HCT116 (cell line): ENCODE measurements at regions not wholly inside any gene's neighbourhood (a gene's known extent, or its start where the extent isn't known, plus 50 kb on each side); places are given as distances from the start of the nearest gene placed in this dataset.

Source experiments
- CEBPB ChIP-seq: IDR thresholded peaks from 2 replicates; pipeline ENCODE4 v1.6.1; 2012; ENCODE audit warnings: low read depth
- ELF1 ChIP-seq: IDR thresholded peaks from 2 replicates; pipeline ENCODE4 v1.6.1; 2012; ENCODE audit warnings: low read depth, borderline replicate concordance
- EZH2 ChIP-seq: fragments of 200-600 bp; sonication (generic); IDR thresholded peaks from 2 replicates; pipeline ENCODE4 v1.6.1; 2017; ENCODE audit warnings: antibody characterized with exemption, mixed run types
- POLR2A ChIP-seq: IDR thresholded peaks from 2 replicates; pipeline ENCODE4 v1.7.0; 2011; ENCODE audit warnings: borderline replicate concordance; ENCODE audit not compliant: insufficient read depth, insufficient read length; ENCODE audit errors: extremely low read depth
- POLR2AphosphoS5 ChIP-seq: IDR thresholded peaks from 2 replicates; pipeline ENCODE4 v1.6.1; 2011; ENCODE audit warnings: mild to moderate bottlenecking, low read depth, low read length, moderate library complexity
- SRF ChIP-seq: IDR thresholded peaks from 2 replicates; pipeline ENCODE4 v1.6.1; 2012; ENCODE audit warnings: low read depth
- TF ChIP-seq, protein P1 (sequence below): IDR thresholded peaks from 2 replicates; pipeline ENCODE4 v1.6.1; 2012; ENCODE audit warnings: low read depth
- TF ChIP-seq, protein P2 (sequence below): IDR thresholded peaks from 2 replicates; pipeline ENCODE4 v1.6.1; 2011; ENCODE audit warnings: mild to moderate bottlenecking, low read length, moderate library complexity; ENCODE audit not compliant: insufficient replicate concordance; ENCODE audit errors: extremely low read depth
- TF ChIP-seq, protein P3 (sequence below), 3 experiments: fragments of 200-600 bp in 1 of 3; sonication (generic) in 1 of 3; IDR thresholded peaks in 2 of 3; conservative IDR thresholded peaks in 1 of 3; 2 replicates each; pipeline ENCODE4 v1.5.1; 2012 to 2017; ENCODE audit warnings: low read depth in 2 of 3, low read length in 2 of 3, antibody characterized with exemption in 1 of 3, borderline replicate concordance in 1 of 3, control low read depth in 1 of 3, mild to moderate bottlenecking in 1 of 3, mixed read lengths in 1 of 3, mixed run types in 1 of 3, moderate library complexity in 1 of 3; ENCODE audit not compliant: insufficient read depth in 1 of 3
- TF ChIP-seq, protein P4 (sequence below): IDR thresholded peaks from 2 replicates; pipeline ENCODE4 v1.6.1; 2012
- TF ChIP-seq, protein P5 (sequence below): IDR thresholded peaks from 2 replicates; pipeline ENCODE4 v1.6.1; 2012

DNA sequence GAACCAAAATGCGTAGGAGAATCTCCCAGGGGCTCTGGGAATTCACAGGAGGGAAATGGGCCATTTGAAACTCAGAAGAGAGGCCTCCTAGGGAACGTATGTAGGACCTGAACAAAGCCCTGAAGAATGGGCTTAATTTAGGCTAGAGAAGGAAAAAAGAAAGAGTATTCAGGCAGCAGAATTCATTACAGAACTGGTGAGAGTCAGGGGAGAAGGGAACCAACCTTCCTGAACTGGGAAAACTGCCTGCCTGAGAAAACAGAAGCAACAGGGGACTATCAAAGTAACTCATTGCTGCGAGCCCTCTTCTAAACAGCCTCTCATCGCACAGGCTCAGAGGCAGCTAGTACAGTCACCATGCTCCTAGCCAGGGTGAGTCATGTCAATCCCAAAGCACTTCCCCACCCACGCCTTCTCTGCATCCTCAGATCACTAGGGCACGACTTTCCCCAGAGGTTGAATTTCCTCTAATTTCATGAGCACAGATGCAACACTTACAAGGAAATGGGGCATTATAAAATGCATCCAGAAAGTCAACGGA is 98.1 kb downstream of the ADSS2 start:
- TF ChIP-seq SRF (0 out of 2 replicates have a peak, but pooled peaks have one; percentile 48), EZH2 (no peak), ELF1 (no peak), POLR2A (no peak), POLR2AphosphoS5 (peak; percentile 49), CEBPB (peak; percentile 75)
- TF ChIP-seq, protein P1, sequence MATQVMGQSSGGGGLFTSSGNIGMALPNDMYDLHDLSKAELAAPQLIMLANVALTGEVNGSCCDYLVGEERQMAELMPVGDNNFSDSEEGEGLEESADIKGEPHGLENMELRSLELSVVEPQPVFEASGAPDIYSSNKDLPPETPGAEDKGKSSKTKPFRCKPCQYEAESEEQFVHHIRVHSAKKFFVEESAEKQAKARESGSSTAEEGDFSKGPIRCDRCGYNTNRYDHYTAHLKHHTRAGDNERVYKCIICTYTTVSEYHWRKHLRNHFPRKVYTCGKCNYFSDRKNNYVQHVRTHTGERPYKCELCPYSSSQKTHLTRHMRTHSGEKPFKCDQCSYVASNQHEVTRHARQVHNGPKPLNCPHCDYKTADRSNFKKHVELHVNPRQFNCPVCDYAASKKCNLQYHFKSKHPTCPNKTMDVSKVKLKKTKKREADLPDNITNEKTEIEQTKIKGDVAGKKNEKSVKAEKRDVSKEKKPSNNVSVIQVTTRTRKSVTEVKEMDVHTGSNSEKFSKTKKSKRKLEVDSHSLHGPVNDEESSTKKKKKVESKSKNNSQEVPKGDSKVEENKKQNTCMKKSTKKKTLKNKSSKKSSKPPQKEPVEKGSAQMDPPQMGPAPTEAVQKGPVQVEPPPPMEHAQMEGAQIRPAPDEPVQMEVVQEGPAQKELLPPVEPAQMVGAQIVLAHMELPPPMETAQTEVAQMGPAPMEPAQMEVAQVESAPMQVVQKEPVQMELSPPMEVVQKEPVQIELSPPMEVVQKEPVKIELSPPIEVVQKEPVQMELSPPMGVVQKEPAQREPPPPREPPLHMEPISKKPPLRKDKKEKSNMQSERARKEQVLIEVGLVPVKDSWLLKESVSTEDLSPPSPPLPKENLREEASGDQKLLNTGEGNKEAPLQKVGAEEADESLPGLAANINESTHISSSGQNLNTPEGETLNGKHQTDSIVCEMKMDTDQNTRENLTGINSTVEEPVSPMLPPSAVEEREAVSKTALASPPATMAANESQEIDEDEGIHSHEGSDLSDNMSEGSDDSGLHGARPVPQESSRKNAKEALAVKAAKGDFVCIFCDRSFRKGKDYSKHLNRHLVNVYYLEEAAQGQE, result no peak
- TF ChIP-seq, protein P2, sequence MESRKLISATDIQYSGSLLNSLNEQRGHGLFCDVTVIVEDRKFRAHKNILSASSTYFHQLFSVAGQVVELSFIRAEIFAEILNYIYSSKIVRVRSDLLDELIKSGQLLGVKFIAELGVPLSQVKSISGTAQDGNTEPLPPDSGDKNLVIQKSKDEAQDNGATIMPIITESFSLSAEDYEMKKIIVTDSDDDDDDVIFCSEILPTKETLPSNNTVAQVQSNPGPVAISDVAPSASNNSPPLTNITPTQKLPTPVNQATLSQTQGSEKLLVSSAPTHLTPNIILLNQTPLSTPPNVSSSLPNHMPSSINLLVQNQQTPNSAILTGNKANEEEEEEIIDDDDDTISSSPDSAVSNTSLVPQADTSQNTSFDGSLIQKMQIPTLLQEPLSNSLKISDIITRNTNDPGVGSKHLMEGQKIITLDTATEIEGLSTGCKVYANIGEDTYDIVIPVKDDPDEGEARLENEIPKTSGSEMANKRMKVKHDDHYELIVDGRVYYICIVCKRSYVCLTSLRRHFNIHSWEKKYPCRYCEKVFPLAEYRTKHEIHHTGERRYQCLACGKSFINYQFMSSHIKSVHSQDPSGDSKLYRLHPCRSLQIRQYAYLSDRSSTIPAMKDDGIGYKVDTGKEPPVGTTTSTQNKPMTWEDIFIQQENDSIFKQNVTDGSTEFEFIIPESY, result no peak
- TF ChIP-seq, protein P3, sequence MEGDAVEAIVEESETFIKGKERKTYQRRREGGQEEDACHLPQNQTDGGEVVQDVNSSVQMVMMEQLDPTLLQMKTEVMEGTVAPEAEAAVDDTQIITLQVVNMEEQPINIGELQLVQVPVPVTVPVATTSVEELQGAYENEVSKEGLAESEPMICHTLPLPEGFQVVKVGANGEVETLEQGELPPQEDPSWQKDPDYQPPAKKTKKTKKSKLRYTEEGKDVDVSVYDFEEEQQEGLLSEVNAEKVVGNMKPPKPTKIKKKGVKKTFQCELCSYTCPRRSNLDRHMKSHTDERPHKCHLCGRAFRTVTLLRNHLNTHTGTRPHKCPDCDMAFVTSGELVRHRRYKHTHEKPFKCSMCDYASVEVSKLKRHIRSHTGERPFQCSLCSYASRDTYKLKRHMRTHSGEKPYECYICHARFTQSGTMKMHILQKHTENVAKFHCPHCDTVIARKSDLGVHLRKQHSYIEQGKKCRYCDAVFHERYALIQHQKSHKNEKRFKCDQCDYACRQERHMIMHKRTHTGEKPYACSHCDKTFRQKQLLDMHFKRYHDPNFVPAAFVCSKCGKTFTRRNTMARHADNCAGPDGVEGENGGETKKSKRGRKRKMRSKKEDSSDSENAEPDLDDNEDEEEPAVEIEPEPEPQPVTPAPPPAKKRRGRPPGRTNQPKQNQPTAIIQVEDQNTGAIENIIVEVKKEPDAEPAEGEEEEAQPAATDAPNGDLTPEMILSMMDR (IDR thresholded peaks at IDR 0.05 in 2 of 3, conservative IDR thresholded peaks at IDR 0.05 in 1 of 3; ENCODE audit: borderline replicate concordance in 1 of 3, insufficient read depth in 1 of 3, low read depth in 2 of 3, low read length in 2 of 3), result no peak
- TF ChIP-seq, protein P4, sequence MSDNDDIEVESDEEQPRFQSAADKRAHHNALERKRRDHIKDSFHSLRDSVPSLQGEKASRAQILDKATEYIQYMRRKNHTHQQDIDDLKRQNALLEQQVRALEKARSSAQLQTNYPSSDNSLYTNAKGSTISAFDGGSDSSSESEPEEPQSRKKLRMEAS, result peak; percentile 79
- TF ChIP-seq, protein P5, sequence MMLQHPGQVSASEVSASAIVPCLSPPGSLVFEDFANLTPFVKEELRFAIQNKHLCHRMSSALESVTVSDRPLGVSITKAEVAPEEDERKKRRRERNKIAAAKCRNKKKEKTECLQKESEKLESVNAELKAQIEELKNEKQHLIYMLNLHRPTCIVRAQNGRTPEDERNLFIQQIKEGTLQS, result no peak; the same call in 1 of the 2 replicates
